ENCODE measurements at regions not wholly inside any gene's neighbourhood (a gene's known extent, or its start where the extent isn't known, plus 50 kb on each side); places are given as distances from the start of the nearest gene placed in this dataset.

DNA sequence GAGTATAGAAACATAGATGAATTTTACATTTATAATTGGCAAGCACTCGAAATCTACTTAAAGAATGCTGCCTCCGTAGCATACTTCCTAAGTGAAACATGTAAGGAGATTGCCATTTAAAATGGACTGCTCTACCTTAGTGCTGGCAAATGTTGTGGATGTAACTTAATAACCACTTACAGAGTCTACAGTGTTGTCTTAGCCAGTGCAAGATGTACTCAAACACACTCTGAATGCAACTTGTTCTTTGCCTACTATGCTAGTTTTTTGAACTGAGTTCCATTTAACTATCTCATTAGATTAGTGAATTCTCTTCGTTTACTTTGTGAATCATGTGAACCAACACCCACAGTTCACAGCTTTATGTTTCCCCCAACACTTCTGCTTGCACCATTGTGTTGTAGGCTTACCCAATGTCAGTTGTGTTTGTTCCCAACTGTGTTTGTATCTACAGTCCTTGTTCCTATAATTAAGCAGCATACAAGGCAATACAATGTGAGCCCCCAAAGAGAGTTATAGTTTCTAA lies 345.5 kb upstream of the LYPLAL1 start:
- no peak for DNase-seq (ENCODE audit: low spot score)

DNA sequence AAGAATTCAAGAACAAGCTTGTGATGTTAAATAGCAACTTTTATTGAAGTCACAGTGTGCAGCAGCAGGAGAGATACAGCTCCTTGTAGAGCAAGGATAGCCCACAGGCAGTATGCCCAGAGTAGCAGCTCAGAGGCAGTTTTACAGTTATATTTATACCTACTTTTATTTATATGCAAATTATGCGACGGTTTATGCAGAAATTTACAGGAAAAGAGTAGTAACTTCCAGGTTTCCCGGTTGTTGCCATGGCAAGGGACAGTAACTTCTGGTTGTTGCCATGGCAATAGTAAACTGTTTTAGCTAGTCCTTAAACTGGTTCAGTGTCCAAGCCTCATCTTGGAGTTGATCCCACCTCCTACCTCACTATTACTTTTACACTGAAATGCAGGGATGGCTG lies 344.6 kb upstream of the LYPLAL1 start:
- no peak for DNase-seq (ENCODE audit: low spot score)
- TF ChIP-seq CTCF (IDR thresholded peaks at IDR 0.05; ENCODE audit: extremely low read depth, missing control alignments), result no peak

More for the DNA sequence above, 345.5 kb upstream of the LYPLAL1 start:
- no peak for TF ChIP-seq CTCF (IDR thresholded peaks at IDR 0.05; ENCODE audit: extremely low read depth, missing control alignments)

- TF ChIP-seq CTCF (IDR thresholded peaks at IDR 0.05; ENCODE audit: extremely low read depth, missing control alignments), result no peak
- DNase-seq (ENCODE audit: low spot score), result no peak
Observed at GRCh38 chr1:218835609-218836008, 338.1 kb upstream of the LYPLAL1 start.

- no peak for TF ChIP-seq CTCF (IDR thresholded peaks at IDR 0.05; ENCODE audit: extremely low read depth, missing control alignments)
- no peak for DNase-seq (ENCODE audit: low spot score)
Observed at GRCh38 chr1:218836264-218836663, 337.4 kb upstream of the LYPLAL1 start.

GRCh38 chr1:218837051-218837450 lies 336.6 kb upstream of the LYPLAL1 start:
- no peak for TF ChIP-seq CTCF (IDR thresholded peaks at IDR 0.05; ENCODE audit: extremely low read depth, missing control alignments)
- DNase-seq (ENCODE audit: low spot score), result no peak

DNA sequence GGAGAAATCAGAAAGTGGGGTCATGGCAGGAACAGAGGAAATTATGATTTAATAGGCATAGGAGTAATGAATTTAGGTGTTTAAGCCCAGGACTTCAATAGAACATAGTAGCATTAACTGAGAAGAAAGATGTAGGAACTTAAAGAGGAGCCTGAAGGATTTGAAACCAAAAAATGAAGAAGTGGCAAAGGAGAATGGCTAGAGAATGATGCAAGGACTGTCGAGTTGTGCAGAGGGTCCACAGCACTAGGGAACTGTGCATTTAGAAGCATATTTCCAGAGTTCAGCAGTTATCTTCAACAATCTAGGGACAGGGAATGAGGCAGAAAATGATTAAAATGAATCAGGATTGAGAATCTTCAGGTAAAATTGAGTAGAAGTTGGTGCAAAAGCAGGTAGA lies 328.1 kb upstream of the LYPLAL1 start:
- DNase-seq (ENCODE audit: low spot score), result no peak
- no peak for TF ChIP-seq CTCF (IDR thresholded peaks at IDR 0.05; ENCODE audit: extremely low read depth, missing control alignments)

- no peak for DNase-seq (ENCODE audit: low spot score)
- TF ChIP-seq CTCF (IDR thresholded peaks at IDR 0.05; ENCODE audit: extremely low read depth, missing control alignments), result no peak
Observed at GRCh38 chr1:218846181-218846580, 327.5 kb upstream of the LYPLAL1 start.

Measured in GM20000 (cell line).